ENCODE measurements at regions not wholly inside any gene's neighbourhood (a gene's known extent, or its start where the extent isn't known, plus 50 kb on each side); places are given as distances from the start of the nearest gene placed in this dataset.

DNA sequence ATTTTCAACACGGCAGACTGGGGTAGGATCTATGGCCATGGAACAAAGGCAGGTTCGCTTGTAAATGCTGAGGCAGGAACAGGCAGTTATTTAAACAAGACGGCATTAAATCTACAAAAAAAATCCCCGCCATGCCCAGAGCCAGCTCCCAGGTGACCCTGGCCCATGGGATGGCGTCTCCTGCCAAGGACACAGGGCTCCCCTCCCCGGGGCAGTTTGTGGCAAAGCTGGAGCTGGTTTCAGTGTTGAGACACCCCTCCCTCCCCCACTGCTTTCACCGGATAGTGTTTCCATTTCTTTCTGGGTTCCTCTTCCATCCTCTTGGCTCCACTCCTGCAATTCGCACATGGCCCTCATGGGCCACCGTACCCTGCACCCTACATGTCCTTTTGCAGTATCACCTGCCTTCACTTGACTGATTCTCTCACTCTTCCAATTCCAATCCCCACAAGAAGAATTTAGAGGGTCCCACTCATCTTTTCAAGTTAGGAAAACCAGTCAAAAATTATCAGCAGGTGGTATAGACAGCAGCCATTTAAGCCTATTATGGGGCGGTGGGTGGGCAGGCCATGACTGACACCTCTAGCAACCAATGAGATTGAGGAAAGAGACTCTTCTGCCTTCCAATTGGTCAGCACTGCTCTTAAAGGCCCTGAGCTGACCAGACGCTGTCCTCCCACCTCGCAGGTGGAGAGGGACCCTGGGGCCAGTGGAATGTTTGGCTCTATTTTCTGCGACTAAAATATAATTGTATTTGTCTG is 52.0 kb downstream of the OLIG1 start:
- Histone ChIP-seq H3K36me3 (ENCODE audit: control insufficient read depth in 1 of 2, insufficient read depth in 2 of 2, low read length in 2 of 2) (no peaks in the 10 kb centered on the region), H3K4me3 (ENCODE audit: low read depth in 1 of 2, low read length in 2 of 2) (no peak overlapping the region), H3K27ac (ENCODE audit: low read length) (no peak overlapping the region), H3K9me3 (ENCODE audit: control insufficient read depth in 1 of 2, low read length in 2 of 2) (no peaks in the 10 kb centered on the region), H3K4me1 (ENCODE audit: control insufficient read depth in 1 of 2, insufficient read depth in 2 of 2, low read length in 2 of 2) (peaks cover 0 to under 1% of the 10 kb centered on the region in 2 donors), H3K27me3 (ENCODE audit: low read depth, low read length) (peaks cover 5% of the 10 kb centered on the region)

DNA sequence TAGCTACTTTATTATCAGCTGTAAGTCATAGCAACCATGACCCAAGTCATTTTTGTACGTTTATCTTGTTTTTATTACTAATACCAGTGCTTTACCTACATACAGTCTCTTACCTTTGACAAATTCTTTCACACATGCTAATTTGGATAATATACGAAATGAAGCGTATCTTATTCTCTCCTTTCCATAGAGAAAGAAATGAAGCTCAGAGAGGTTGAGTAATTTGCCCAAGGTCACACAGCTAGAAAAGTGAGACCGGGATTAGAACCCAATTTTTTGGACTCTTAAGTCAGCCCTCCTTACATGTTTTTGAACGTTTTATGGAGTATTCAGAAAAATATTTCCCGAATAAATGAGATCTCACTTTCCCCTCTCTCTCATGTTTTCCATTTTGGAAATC is 52.6 kb downstream of the OLIG1 start:
- Histone ChIP-seq H3K4me1 (ENCODE audit: control insufficient read depth in 1 of 2, insufficient read depth in 2 of 2, low read length in 2 of 2) (peaks cover 0 to 6% of the 10 kb centered on the region in 2 donors), H3K9me3 (ENCODE audit: control insufficient read depth in 1 of 2, low read length in 2 of 2) (no peaks in the 10 kb centered on the region), H3K36me3 (ENCODE audit: control insufficient read depth in 1 of 2, insufficient read depth in 2 of 2, low read length in 2 of 2) (no peaks in the 10 kb centered on the region), H3K27ac (ENCODE audit: low read length) (no peak overlapping the region), H3K27me3 (ENCODE audit: low read depth, low read length) (peaks cover 5% of the 10 kb centered on the region), H3K4me3 (ENCODE audit: low read depth in 1 of 2, low read length in 2 of 2) (no peak overlapping the region)

DNA sequence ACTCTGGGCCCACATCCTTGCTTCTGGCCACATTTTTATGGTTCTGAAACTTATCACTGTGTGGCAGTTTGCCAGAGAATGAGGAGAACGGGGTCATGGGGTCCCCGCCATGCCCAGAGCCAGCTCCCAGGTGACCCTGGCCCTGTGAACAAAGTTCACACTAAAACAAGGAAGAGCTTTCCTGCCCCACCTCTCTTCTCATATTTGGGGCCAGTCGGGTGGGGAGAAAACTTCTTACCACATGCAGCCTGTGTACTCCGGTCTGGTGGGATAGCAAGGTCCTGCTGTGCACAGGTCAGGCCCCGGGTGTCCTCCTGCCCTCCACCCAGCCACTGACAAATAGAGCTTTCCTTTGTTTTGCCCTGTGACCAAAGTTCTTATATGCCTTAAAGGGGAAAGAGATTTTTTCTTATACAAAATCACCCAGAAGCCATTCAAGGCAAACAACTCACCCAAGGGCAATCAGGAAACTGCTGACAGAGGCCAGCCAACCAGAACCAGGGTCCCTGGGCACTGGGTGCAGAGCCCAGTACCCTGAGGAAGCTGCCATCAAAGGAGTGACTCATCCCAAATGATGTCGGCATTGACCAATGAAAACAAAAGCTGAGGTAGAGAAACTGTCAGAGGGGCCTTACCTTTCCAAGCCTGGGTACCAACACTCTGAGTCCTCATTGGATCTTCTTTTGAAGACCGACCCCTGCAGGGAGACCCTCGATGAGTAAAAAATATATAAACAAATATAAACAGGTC is 53.6 kb downstream of the OLIG1 start:
- H3K9me3 ChIP-seq (ENCODE audit: control insufficient read depth in 1 of 2, low read length in 2 of 2) = no peaks in the 10 kb centered on the region
- no peak overlapping the region for H3K27ac ChIP-seq (ENCODE audit: low read length)
- peaks cover 0 to 8% of the 10 kb centered on the region in 2 donors for H3K4me1 ChIP-seq (ENCODE audit: control insufficient read depth in 1 of 2, insufficient read depth in 2 of 2, low read length in 2 of 2)
- H3K36me3 ChIP-seq (ENCODE audit: control insufficient read depth in 1 of 2, insufficient read depth in 2 of 2, low read length in 2 of 2) = no peaks in the 10 kb centered on the region
- H3K27me3 ChIP-seq (ENCODE audit: low read depth, low read length) = peaks cover 5% of the 10 kb centered on the region
- no peak overlapping the region for H3K4me3 ChIP-seq (ENCODE audit: low read depth in 1 of 2, low read length in 2 of 2)

DNA sequence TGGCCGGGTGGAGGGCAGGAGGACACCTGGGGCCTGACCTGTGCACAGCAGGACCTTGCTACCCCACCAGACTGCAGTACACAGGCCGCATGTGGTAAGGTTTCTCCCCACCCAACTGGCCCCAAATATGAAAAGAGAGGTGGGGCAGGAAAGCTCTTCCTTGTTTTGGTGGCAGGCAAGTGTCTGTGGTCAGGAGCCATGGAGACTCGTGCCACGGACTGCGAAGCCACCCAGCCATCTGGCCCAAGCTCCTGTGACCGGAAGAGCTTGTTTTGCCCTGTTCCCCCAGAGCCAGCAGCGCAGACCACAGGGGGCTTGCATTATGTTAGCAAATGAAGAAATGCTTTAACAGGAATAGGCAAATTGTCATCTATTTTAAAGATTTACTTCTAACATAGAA is 54.9 kb downstream of the OLIG1 start:
- no peaks in the 10 kb centered on the region for H3K9me3 ChIP-seq (ENCODE audit: control insufficient read depth in 1 of 2, low read length in 2 of 2)
- H3K36me3 ChIP-seq (ENCODE audit: control insufficient read depth in 1 of 2, insufficient read depth in 2 of 2, low read length in 2 of 2) = no peaks in the 10 kb centered on the region
- H3K4me1 ChIP-seq (ENCODE audit: control insufficient read depth in 1 of 2, insufficient read depth in 2 of 2, low read length in 2 of 2) = peaks cover 0 to 8% of the 10 kb centered on the region in 2 donors
- H3K27me3 ChIP-seq (ENCODE audit: low read depth, low read length) = peaks cover 5% of the 10 kb centered on the region
- no peak overlapping the region for H3K27ac ChIP-seq (ENCODE audit: low read length)
- H3K4me3 ChIP-seq (ENCODE audit: low read depth in 1 of 2, low read length in 2 of 2) = no peak overlapping the region

DNA sequence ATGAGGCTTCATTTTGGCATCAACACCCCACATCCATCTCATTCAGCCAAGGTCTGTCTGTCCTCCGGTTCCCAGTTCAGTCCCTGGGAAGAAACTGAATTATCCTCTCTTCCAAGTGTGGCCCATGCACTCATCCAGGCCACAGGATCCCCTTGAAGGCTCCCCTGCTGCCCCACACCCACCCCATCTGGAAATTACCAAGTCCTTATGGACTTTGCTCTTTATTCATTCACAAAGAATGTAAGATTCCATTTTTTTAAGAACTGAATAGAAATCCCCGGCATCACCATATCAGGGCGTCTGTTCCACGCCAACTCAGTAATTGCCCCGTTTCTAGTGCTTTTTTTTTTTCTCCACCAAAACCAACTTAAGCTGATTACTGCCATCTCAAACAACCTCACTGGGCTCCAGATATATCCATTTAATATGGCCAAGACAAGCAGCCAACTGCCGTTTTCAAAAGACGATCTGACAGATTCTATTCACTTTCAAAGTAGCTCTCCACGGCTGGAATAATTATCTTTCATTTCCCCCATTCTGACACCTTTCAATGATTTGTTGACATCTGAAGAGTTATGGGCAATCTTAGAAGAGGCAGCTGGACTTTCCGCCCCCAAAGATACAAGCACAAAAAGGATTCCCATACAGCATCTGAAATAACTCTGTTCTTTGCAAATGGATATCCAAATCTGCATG is 55.9 kb downstream of the OLIG1 start:
- peaks cover 5% of the 10 kb centered on the region for H3K27me3 ChIP-seq (ENCODE audit: low read depth, low read length)
- no peaks in the 10 kb centered on the region for H3K9me3 ChIP-seq (ENCODE audit: control insufficient read depth in 1 of 2, low read length in 2 of 2)
- peaks cover 0 to 8% of the 10 kb centered on the region in 2 donors for H3K4me1 ChIP-seq (ENCODE audit: control insufficient read depth in 1 of 2, insufficient read depth in 2 of 2, low read length in 2 of 2)
- H3K36me3 ChIP-seq (ENCODE audit: control insufficient read depth in 1 of 2, insufficient read depth in 2 of 2, low read length in 2 of 2) = no peaks in the 10 kb centered on the region
- no peak overlapping the region for H3K27ac ChIP-seq (ENCODE audit: low read length)
- no peak overlapping the region for H3K4me3 ChIP-seq (ENCODE audit: low read depth in 1 of 2, low read length in 2 of 2)

DNA sequence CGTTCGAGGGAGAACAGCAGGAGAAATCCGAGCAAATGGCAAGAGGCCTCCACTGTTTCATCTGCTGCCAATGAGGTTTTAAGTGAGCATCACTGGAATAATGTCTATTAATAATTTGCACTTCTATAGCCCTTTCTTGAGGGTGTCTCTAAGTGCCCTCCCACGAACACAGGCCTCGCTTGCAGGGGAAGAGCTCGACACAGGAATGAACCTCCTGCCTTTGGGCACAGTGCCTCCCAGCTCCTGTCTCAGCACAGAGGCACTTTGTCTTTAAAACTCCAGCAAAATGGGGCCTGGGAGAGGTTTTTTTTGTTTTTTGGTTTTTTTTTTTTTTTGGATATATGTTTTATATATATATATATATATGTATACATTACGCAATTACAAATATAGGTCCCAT is 56.6 kb downstream of the OLIG1 start:
- Histone ChIP-seq H3K27ac (ENCODE audit: low read length) (no peak overlapping the region), H3K4me3 (ENCODE audit: low read depth in 1 of 2, low read length in 2 of 2) (no peak overlapping the region), H3K9me3 (ENCODE audit: control insufficient read depth in 1 of 2, low read length in 2 of 2) (no peaks in the 10 kb centered on the region), H3K27me3 (ENCODE audit: low read depth, low read length) (peaks cover 5% of the 10 kb centered on the region), H3K4me1 (ENCODE audit: control insufficient read depth in 1 of 2, insufficient read depth in 2 of 2, low read length in 2 of 2) (peaks cover 0 to 8% of the 10 kb centered on the region in 2 donors), H3K36me3 (ENCODE audit: control insufficient read depth in 1 of 2, insufficient read depth in 2 of 2, low read length in 2 of 2) (no peaks in the 10 kb centered on the region)

DNA sequence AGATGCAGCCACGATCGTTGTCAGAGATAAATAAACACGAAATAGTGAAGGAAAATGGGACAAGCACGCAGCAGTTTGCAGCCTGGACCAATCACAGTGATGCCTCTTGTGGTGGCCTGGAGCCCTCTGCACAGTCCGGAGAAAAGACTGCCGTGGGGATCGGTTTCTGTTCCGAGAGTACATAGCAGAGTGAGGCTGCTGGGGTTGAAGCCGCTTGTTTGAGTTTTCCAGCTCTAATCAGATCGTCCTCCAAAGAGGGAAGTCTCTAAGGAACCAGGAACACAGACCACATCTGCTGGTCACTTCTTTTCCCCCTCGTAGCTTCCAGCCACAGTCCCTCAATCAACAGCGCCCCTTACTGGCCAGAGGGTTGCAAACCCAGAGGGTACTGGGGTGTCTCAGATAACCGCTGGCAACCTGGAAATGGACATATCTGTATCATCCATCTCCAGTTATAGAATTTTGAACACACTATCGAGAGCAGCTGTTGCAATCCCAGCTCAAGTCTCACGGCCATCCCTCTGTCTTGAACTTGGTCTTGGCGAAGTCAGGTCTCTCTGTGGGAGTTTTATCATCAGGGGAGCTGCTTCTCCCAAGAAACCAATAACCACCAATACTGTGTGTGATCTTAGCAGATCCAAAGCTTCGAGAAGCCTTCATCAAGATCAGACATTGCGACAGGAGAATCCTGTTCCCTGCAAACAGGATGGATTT is 57.4 kb downstream of the OLIG1 start:
- H3K4me3 ChIP-seq (ENCODE audit: low read depth in 1 of 2, low read length in 2 of 2) = peak overlapping the region; percentile 52 to 63
- no peaks in the 10 kb centered on the region for H3K9me3 ChIP-seq (ENCODE audit: control insufficient read depth in 1 of 2, low read length in 2 of 2)
- H3K36me3 ChIP-seq (ENCODE audit: control insufficient read depth in 1 of 2, insufficient read depth in 2 of 2, low read length in 2 of 2) = no peaks in the 10 kb centered on the region
- H3K27ac ChIP-seq (ENCODE audit: low read length) = no peak overlapping the region
- H3K4me1 ChIP-seq (ENCODE audit: control insufficient read depth in 1 of 2, insufficient read depth in 2 of 2, low read length in 2 of 2) = peaks cover 0 to 8% of the 10 kb centered on the region in 2 donors
- H3K27me3 ChIP-seq (ENCODE audit: low read depth, low read length) = peaks cover under 1% of the 10 kb centered on the region

DNA sequence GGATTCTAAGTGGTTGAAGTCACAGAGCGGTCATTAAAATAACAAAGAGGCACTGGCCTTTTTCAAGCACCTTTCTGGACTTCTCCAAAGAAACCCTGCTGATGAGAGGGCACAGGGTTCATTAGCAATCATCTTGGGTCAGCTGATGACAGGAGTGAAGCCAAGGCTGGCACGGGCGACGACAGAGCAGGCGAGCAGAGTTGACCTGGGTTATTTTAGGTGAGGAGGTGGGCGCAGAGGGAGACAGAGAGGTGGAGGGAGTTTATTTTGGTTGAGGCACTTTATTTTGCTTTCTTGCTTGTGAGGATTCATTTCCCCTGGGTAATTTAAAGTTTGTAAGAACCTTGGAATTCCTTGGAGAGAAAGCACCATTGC is 57.9 kb downstream of the OLIG1 start:
- Histone ChIP-seq H3K36me3 (ENCODE audit: control insufficient read depth in 1 of 2, insufficient read depth in 2 of 2, low read length in 2 of 2) (no peaks in the 10 kb centered on the region), H3K4me3 (ENCODE audit: low read depth in 1 of 2, low read length in 2 of 2) (no peak overlapping the region), H3K27ac (ENCODE audit: low read length) (no peak overlapping the region), H3K9me3 (ENCODE audit: control insufficient read depth in 1 of 2, low read length in 2 of 2) (no peaks in the 10 kb centered on the region), H3K4me1 (ENCODE audit: control insufficient read depth in 1 of 2, insufficient read depth in 2 of 2, low read length in 2 of 2) (peaks cover 0 to 8% of the 10 kb centered on the region in 2 donors), H3K27me3 (ENCODE audit: low read depth, low read length) (no peaks in the 10 kb centered on the region)

DNA sequence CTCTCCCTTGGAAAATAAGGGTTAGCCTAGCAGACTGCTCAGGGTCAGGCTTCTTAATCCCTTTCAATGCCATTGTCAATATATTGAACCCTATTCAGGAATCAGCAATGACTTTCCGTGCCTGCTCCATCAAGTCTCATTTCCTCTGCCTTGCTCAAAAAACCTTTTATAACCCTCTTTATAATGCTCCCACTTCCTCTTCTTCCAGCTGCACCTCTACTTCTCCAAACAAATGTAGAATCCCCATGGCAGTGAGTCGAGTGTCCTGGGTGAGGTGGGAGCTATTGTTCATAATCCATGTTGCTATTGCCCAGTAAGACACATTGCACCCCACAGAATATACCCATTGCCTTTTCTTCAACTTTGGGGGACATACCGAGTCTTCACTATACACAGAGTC is 58.6 kb downstream of the OLIG1 start:
- no peaks in the 10 kb centered on the region for H3K36me3 ChIP-seq (ENCODE audit: control insufficient read depth in 1 of 2, insufficient read depth in 2 of 2, low read length in 2 of 2)
- H3K4me3 ChIP-seq (ENCODE audit: low read depth in 1 of 2, low read length in 2 of 2) = no peak overlapping the region
- H3K27me3 ChIP-seq (ENCODE audit: low read depth, low read length) = no peaks in the 10 kb centered on the region
- peaks cover 0 to 8% of the 10 kb centered on the region in 2 donors for H3K4me1 ChIP-seq (ENCODE audit: control insufficient read depth in 1 of 2, insufficient read depth in 2 of 2, low read length in 2 of 2)
- no peak overlapping the region for H3K27ac ChIP-seq (ENCODE audit: low read length)
- H3K9me3 ChIP-seq (ENCODE audit: control insufficient read depth in 1 of 2, low read length in 2 of 2) = no peaks in the 10 kb centered on the region

DNA sequence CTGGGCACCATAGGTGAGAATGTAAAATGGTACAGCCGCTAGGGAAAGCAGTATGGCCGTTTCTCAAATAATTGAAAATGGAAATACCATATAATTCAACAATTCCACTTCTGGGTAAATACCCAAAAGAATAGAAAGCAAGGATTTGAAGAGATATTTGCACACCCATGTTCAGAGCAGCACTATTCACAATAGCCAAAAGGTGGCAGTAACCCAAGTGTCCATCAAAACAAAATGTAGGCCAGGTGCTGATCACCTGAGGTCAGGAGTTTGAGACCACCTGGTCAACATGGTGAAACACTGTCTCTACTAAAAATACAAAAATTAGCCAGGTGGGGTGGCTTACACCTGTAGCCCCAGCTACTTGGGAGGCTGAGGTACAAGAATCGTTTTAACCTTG is 62.1 kb downstream of the OLIG1 start:
- H3K4me3 ChIP-seq (ENCODE audit: low read depth in 1 of 2, low read length in 2 of 2) = no peak overlapping the region
- H3K27ac ChIP-seq (ENCODE audit: low read length) = no peak overlapping the region
- H3K9me3 ChIP-seq (ENCODE audit: control insufficient read depth in 1 of 2, low read length in 2 of 2) = no peaks in the 10 kb centered on the region
- H3K27me3 ChIP-seq (ENCODE audit: low read depth, low read length) = no peaks in the 10 kb centered on the region
- no peaks in the 10 kb centered on the region for H3K36me3 ChIP-seq (ENCODE audit: control insufficient read depth in 1 of 2, insufficient read depth in 2 of 2, low read length in 2 of 2)
- peaks cover 0 to 6% of the 10 kb centered on the region in 2 donors for H3K4me1 ChIP-seq (ENCODE audit: control insufficient read depth in 1 of 2, insufficient read depth in 2 of 2, low read length in 2 of 2)

DNA sequence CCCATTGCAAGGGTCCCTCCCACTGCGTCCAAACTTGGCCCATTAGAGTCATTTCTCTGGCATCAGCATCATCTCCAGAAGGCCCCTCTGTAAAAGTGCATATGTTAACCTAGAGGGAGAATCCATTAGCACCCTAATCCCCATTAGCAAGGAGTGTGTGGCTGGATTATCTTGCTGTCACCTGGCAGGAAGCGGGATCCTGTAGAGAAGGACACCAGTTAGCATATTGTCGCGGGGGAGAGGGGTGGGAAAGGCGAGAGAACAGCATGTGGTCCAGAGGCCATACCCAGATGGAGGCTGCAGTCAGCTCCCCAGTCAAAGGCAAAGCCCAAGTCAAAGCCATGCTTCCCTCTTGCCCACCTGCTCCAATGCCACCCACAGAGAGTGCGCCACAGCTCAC is 64.0 kb downstream of the OLIG1 start:
- H3K36me3 ChIP-seq (ENCODE audit: control insufficient read depth in 1 of 2, insufficient read depth in 2 of 2, low read length in 2 of 2) = no peaks in the 10 kb centered on the region
- H3K27me3 ChIP-seq (ENCODE audit: low read depth, low read length) = no peaks in the 10 kb centered on the region
- no peak overlapping the region for H3K27ac ChIP-seq (ENCODE audit: low read length)
- H3K4me3 ChIP-seq (ENCODE audit: low read depth in 1 of 2, low read length in 2 of 2) = no peak overlapping the region
- H3K9me3 ChIP-seq (ENCODE audit: control insufficient read depth in 1 of 2, low read length in 2 of 2) = no peaks in the 10 kb centered on the region
- no peaks in the 10 kb centered on the region for H3K4me1 ChIP-seq (ENCODE audit: control insufficient read depth in 1 of 2, insufficient read depth in 2 of 2, low read length in 2 of 2)

Measured in muscle layer of duodenum (tissue), 2 donors.